NCI-H2227 (cell line): ENCODE measurements at regions not wholly inside any gene's neighbourhood (a gene's known extent, or its start where the extent isn't known, plus 50 kb on each side); places are given as distances from the start of the nearest gene placed in this dataset.
A peak's percentile ranks its signal among the peaks of the same experiment; 100 is the strongest.
"Not testable (repeated sequence)": the region's sequence is repeated elsewhere in the genome, so short reads cannot be mapped to it uniquely, and the experiment has no call there.

Source experiments
- DNase-seq: peaks from one replicate; lab custom pipeline; 2025; ENCODE audit not compliant: unreplicated experiment; lab: John Stamatoyannopoulos, UW

DNA sequence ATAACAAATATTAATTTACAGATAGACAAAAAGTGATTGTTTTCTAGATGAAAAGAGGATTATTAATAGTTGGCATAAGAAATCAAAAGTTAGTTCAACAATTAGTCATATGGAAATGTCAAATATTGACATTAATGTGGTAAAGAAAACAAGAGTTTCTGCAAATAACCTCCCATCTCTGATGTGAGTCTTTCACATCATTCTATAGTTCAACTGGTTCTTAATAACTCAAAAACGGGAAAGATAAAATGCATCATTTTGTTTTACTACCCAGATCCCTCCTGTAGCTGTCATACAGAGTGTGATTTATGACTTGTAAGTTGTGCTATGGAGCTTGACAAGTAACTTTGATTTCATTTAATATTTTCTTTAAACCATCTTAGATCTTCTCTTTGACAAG lies 594.8 kb downstream of the ZWINT start:
- no peak for DNase-seq

DNA sequence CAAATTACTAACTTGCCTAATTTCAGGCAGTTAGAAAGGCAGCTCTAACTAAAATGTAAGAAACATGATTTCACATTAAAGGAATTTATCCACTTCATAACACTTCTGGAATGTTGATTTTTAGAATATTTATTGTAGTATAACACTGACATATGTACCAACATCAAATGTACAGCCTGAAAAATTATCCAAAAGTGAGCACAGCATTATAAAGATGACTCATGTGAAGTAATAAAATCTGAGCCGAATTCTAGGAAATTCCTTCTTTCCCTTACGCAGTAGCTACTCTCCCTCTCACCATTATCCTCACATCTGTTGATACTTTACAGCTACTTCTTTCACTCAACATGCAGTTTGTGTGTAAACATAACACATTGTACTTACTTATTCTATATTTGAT lies 610.6 kb downstream of the ZWINT start:
- DNase-seq, result no peak

DNA sequence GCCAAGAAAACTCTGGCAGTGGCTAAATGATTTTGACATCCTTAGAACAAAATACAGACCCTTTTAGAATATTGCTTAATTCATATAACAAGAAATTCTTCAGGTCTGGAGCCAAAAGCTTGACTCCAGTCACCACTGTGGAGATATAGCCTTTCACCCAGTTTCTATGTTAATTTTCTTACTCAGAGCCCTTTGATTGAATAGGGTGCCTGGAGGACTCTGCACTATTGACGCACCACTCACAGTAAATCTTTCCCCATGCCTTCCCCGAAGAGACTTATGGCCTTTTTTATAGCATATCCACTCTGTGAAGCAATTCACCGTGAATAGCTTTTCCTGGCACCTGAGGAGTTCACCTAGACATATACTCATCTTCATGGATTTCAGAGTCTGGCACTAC lies 613.8 kb downstream of the ZWINT start:
- no peak for DNase-seq

DNA sequence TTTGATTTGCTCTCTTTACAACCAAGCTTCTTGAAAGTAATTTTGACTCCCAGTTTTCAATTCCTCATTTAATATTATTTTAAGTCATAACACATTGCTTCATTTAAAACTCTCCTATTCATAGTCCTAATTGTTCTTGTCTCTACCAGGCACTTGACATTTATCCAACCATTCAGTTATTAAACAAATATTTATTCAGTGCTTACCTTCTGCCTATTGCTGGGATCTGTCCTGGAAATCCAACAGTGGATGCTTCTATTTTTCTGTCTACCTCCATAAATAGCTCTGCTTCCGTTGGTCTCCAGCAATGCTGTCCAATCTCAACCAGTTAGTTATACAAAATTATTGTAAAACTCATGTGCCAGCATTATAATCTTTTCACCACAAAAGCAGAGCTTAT lies 615.1 kb downstream of the ZWINT start:
- DNase-seq, result no peak

- DNase-seq, result no peak
Observed at GRCh38 chr10:55742487-55742886, 618.6 kb downstream of the ZWINT start.

DNA sequence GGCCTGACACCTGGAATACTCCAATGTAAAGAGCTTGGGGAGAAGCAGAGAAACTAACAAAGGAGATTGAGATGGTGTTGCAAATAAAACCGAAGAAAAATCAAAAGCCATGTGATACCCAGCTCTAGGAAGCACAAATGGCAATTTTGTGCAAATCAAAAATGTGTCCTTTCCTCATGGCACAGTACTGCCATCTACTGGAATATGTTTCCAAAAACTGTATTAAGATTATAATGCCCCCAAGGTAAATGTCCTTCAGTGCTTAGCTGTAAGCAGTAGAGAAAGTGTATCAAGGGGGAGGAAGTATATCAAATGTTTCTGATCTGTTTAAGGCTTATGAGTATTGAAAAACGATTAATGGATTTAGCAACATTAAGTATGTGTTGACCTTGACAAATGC lies 620.3 kb downstream of the ZWINT start:
- DNase-seq, result not testable (repeated sequence)

- DNase-seq, result no peak
Observed at GRCh38 chr10:55740110-55740509, 620.9 kb downstream of the ZWINT start.

- DNase-seq, result no peak
Observed at GRCh38 chr10:55734112-55734511, 626.9 kb downstream of the ZWINT start.

GRCh38 chr10:55704950-55705349 lies 656.1 kb downstream of the ZWINT start:
- DNase-seq, result no peak

DNA sequence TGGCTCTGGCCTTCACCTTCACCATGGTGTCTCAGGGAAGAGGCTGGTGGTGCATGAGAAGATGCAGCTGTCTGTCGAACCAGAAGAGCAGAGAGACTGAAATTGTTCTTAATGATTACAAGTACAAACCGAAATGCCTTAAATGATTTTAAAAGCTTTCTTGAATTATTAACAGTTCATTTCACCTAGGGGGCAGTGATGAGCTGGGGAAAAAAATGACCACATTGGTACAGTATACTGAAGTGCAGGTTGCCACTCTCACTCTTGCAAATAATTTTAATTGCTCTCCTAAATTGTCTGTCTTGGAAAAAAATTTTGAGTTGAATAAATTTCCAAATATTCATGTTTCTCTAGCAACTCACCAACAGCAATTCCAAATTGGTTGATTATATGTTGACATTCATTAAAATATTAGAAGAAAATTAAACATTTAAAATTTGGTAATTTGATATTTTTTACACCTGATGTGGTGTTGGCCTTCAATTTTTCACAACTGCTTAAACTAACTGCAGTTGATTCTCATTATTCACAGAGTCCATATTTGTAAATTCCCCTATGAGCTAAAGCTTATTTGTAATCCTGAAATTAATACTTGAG lies 692.6 kb downstream of the ZWINT start:
- no peak for DNase-seq

DNA sequence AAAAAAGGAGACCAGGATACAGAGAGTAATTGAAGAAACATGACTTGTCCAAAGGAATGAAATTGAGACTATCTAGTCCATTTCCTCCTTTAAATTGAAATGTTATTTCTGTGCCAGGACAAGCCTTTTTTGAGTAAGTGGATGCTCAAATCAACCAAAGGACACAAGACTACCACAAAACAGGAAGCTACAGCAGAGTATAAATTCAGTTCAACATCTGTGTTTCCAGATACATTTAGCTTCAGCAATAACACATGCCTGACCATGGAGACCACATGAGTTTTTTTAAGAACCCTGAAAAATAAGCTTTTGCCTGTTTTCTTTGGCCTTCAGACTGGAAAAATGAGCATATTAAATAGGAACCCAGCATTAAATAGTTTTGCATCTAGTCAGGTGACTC lies 707.5 kb downstream of the ZWINT start:
- DNase-seq, result no peak

- DNase-seq, result no peak
Observed at GRCh38 chr10:55641601-55642000, 719.5 kb downstream of the ZWINT start.

DNA sequence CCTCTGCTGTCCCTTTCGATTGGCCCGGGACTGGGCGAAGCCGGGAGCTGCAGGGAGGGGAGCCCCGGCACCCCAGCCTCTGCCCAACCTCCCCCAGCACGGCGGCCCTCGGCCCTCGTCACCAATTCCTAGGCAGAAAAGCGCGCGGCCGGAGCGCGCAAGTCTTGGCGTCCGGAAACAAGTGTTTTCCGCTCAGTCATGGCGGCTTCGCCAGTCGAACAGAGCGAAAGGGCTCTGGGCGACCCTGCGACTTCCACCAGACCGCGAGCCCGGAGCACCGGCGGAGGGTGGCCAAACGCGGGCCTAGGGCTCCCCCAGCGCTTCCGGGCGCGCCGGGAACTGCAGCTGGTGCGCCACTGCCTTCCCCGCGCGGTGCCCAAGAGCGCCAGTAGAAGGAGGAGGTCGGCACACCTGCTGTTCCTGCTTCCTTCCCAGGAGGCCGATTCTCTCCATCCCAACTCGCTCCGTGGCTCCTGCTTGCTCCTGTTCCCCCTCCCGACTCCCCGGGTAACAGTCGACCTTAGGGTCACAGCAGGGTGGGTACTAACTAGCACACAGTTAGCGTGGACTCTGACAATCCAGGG lies 729.9 kb downstream of the ZWINT start:
- peak; percentile 71 for DNase-seq

DNA sequence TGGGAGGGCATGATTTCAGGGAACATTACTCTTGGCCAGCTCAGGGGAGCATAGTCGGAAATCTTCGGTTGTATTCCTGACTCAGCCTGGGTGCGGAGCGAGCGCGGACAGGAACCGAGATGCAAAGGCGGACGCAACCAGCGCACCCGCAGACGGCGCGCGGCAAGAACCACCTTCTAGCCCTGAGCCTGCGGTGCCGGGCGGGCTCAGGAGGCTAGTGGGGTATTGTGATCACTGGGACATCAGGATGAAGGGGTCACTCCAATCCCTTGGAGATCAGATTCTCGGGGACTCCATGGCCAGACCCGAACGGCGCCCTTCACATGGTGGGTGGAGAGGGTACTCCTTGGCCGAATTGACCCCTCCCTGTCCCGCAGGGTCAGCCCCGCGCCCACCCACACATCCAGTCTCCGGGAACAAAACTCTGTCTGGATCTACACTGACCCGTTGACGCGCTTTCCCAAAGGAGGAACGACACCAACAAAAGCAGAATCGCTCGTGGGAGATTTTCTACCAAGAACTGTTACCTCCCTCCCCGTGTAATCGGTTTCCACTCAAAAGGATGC lies 730.5 kb downstream of the ZWINT start:
- DNase-seq, result peak; percentile 6

- peak; percentile 52 for DNase-seq
Observed at GRCh38 chr10:55629793-55630490, 731.1 kb downstream of the ZWINT start.

GRCh38 chr10:55628260-55628701 lies 732.8 kb downstream of the ZWINT start:
- DNase-seq, result peak; percentile 34

DNA sequence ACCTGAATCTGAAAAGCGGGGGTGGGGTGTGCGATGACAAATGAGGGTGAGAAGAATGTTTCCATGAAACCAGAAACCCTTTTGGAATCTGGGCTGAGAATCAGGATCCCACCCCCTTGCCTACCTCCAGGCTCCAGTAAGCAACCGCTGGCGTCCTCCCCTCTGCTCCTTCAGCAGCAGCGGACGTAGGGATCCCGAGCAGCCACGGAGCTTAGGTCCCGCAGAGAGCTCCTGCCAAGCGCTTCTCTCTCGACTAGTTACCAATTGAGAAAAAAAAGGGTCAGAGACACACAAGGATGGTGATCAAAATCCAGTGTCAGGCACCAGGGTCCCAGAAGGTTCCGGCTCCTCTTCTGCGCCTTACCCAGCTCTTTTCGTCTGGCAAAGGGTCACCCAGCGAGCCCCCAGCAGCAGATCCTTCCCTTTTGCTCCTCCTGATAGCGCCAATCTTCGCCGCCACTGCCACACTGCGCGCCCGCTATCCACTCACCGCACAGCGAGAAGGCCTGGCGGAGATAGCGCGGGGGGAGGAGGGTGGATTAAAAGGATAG lies 733.5 kb downstream of the ZWINT start:
- no peak for DNase-seq

GRCh38 chr10:55601690-55602478 lies 759.2 kb downstream of the ZWINT start:
- DNase-seq, result not testable (repeated sequence)

DNA sequence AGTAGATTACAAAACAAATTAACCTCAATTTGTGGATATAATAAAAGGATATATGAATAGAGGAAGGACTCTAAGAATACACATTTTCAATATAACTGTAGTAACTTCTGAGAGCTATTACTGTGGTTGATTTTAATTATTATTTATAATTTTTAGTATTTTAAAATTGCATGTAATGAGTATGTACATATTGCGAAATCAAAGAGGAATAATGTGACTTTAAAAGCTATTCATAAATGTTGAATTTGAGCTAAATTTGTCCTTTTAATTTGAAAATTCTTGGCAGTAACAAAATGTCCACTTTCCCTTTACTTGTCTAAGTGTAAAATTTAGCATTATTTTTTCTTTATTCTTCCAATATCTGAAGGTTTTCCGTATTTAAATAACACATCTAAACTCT lies 750.6 kb upstream of the PCDH15 start:
- DNase-seq, result no peak

DNA sequence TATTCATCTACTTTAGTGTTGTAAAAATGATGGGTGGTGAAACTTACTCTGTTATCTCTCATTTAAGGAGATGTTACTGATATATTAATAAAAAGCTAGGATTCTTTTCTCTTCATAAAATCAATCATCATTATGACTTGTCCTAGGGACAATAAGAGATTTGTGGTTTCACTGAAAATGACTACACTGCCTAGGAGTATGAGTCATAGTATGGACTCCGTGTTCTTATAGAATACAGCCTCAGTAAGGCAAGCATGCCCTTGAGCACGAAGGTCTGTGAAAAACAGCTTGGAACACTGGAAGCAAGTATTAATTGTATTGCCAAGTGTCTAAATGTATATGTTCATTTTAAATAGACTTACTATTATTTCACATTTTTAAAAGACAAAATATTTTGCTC lies 749.2 kb upstream of the PCDH15 start:
- DNase-seq, result no peak

DNA sequence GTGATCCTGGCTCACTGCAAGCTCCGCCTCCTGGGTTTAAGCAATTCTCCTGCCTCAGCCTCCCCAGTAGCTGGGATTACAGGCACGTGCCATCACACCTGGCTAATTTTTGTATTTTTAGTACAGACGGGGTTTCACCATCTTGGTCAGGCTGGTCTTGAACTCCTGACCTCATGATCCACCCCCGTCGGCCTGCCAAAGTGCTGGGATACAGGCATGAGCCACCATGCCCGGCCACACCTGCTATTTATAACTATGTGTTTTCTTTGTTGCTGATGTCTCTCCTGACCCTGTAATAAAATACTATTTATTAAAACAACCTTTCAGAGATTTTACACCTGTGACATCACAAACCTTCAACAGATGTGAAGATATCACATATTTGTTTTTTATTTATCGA lies 736.5 kb upstream of the PCDH15 start:
- not testable (repeated sequence) for DNase-seq
